Frontal cortex (tissue), 3 donors: ENCODE measurements at regions not wholly inside any gene's neighbourhood (a gene's known extent, or its start where the extent isn't known, plus 50 kb on each side); places are given as distances from the start of the nearest gene placed in this dataset.
"Not testable (repeated sequence)": the region's sequence is repeated elsewhere in the genome, so short reads cannot be mapped to it uniquely, and the experiment has no call there.

Source experiments
- DNase-seq, 2 donors: peaks; one replicate each; pipeline ENCODE4 v3.0.0; 2012; ENCODE audit warnings: low spot score in 2 of 2
- FAIRE-seq: peaks from 2 replicates; lab custom pipeline; 2012; peaks lifted over from hg19 to GRCh38; lab: Jason Lieb, UNC
- donor health status: control.
- donor health status: control.
- donor health status: control.

GRCh38 chr12:67019070-67019469 lies 250.1 kb upstream of the CAND1 start:
- FAIRE-seq (no peak), DNase-seq (no peak)

- FAIRE-seq (no peak), DNase-seq (no peak)
Measured at GRCh38 chr12:67025543-67026114, 243.5 kb upstream of the CAND1 start.

GRCh38 chr12:67026487-67027246 lies 242.5 kb upstream of the CAND1 start:
- no peak for DNase-seq
- FAIRE-seq, result no peak

- FAIRE-seq (no peak), DNase-seq (no peak)
Measured at GRCh38 chr12:67028529-67028928, 240.6 kb upstream of the CAND1 start.

- DNase-seq (no peak), FAIRE-seq (no peak)
Measured at GRCh38 chr12:67034110-67034879, 234.9 kb upstream of the CAND1 start.

GRCh38 chr12:67035121-67035520 lies 234.0 kb upstream of the CAND1 start:
- DNase-seq (no peak), FAIRE-seq (no peak)

- DNase-seq (no peak), FAIRE-seq (no peak)
Measured at GRCh38 chr12:67038486-67038885, 230.7 kb upstream of the CAND1 start.

- FAIRE-seq, result no peak
- DNase-seq, result no peak
Measured at GRCh38 chr12:67039995-67040860, 228.9 kb upstream of the CAND1 start.

GRCh38 chr12:67040861-67041137 lies 228.4 kb upstream of the CAND1 start:
- DNase-seq (no peak), FAIRE-seq (no peak)

GRCh38 chr12:67042697-67043131 lies 226.4 kb upstream of the CAND1 start:
- no peak for FAIRE-seq

GRCh38 chr12:67043771-67044170 lies 225.4 kb upstream of the CAND1 start:
- FAIRE-seq, result no peak
- DNase-seq, result no peak

More at GRCh38 chr12:67042697-67043131, 226.4 kb upstream of the CAND1 start:
- no peak for DNase-seq

- FAIRE-seq (no peak), DNase-seq (no peak)
Measured at GRCh38 chr12:67045650-67046049, 223.5 kb upstream of the CAND1 start.

GRCh38 chr12:67046062-67046461 lies 223.1 kb upstream of the CAND1 start:
- FAIRE-seq, result no peak
- DNase-seq, result no peak

GRCh38 chr12:67047634-67048033 lies 221.5 kb upstream of the CAND1 start:
- FAIRE-seq (no peak), DNase-seq (no peak)

GRCh38 chr12:67048371-67048770 lies 220.8 kb upstream of the CAND1 start:
- no peak for DNase-seq
- no peak for FAIRE-seq

- FAIRE-seq, DNase-seq: not testable (repeated sequence)
Measured at GRCh38 chr12:67049199-67049598, 220.0 kb upstream of the CAND1 start.

GRCh38 chr12:67052981-67053380 lies 216.2 kb upstream of the CAND1 start:
- DNase-seq, result no peak
- no peak for FAIRE-seq

GRCh38 chr12:67056329-67056728 lies 212.8 kb upstream of the CAND1 start:
- FAIRE-seq, result no peak

GRCh38 chr12:67057072-67057471 lies 212.1 kb upstream of the CAND1 start:
- FAIRE-seq, result no peak
- DNase-seq, result no peak

More at GRCh38 chr12:67056329-67056728, 212.8 kb upstream of the CAND1 start:
- DNase-seq, result no peak

- DNase-seq (no peak), FAIRE-seq (no peak)
Measured at GRCh38 chr12:67062193-67062592, 207.0 kb upstream of the CAND1 start.
